NCI-H345 treated with DMSO at 0.1 percent for 48 hours (cell line): ENCODE measurements at regions not wholly inside any gene's neighbourhood (a gene's known extent, or its start where the extent isn't known, plus 50 kb on each side); places are given as distances from the start of the nearest gene placed in this dataset.
"Not testable (repeated sequence)": the region's sequence is repeated elsewhere in the genome, so short reads cannot be mapped to it uniquely, and the experiment has no call there.

Experiments used
- DNase-seq: peaks from one replicate; lab custom pipeline; 2025; ENCODE audit not compliant: unreplicated experiment; lab: John Stamatoyannopoulos, UW

DNA sequence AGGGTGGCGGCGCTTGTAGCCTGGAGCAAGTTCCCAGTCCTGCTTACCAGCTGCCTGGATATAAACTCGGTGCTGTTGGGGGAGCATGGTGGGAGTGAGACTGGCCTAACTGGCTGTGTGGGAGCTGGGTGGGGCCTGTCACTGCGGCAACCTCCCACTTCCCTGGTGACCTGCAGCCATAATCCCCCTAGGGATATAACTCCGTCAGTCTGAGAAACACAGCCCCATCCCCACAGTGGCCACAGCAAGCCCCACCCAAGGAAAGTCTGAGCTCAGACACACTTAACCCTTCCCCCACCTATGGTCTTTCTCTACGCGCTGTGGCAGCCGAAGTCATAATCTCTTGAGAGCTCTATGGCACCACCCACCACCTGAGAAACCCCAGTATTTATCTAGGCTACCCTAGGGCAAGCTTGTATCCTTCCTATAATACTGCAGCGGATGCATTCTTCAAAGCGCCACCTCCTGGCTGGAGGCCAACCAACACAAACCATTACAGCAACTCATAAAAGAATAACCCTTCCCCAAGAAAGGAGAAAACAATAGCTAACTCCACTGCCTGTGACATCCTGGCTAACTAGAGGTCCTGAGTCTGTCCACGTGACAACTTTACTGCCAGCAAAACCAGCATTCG is 57.4 kb downstream of the ZNF648 start:
- DNase-seq = no peak

DNA sequence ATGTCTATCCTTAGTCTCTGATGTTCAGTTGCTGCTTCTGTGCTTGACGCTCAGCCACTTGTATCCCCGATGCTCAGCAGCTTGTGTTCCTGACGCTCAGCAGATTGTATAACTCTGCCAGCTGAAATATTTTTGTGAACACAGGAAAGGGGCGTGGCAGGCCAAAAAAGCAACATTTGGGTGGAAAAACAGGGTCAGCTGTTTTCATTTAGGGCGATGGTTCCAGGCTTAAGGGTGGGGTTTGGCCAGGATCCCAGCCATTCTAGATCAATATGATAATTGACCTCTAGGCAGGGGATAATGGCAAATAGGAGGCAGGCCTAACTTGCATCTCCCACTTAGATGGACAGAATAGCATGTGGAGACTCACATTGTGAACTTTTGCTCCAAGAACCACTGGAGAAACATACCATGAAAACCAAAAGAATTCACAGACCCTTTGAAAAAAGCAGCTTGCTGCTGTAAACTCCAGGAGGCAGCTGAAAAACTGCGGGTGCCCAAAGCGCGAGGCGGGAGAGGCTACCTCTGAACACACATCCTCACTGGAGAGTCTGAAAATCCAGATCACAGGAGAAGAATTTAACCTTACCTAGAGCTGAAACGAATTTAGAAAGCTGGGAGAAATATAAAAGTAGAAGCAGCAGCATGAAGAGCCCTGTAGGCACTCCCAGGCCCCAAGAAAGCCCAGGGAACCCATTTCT is 58.3 kb downstream of the ZNF648 start:
- DNase-seq = no peak

DNA sequence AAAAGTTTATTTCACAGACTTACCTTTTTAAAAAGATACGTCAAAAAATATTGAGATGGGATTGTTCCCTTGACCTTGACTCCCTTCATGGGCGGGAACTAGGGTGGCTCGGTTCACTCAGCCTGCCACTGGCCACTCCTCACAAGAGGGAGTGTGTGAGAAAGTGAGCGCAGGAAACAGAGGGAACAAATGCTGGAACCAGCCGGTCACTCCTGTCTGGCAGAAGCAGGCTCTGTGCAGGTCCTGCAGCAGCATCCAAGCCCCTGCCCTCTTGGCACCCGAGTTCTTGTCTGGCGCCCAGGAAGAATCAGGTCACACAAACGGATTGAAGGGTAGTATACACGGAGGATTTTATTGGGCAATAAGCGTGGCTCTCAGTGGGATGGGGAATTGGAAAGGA is 58.9 kb downstream of the ZNF648 start:
- DNase-seq = no peak

DNA sequence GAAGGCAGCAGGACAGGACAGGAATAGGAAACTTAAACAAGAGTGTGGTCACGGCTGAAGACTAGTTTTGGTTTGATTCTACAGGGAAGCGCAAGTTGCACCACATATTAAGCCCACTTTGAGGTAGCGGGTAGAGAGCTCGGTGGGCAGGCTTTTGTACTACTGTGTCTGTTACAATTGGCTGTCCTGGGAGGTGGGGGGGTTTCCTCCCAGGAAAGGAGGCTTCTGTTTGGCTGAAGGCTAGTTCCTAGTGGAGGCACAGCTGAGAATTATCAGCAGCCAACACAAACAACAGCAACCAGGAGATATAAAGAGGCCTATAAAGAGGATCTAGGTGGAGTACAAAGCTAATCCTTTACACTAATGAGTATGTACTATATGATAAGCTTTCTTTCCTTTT is 62.7 kb downstream of the ZNF648 start:
- no peak for DNase-seq

DNA sequence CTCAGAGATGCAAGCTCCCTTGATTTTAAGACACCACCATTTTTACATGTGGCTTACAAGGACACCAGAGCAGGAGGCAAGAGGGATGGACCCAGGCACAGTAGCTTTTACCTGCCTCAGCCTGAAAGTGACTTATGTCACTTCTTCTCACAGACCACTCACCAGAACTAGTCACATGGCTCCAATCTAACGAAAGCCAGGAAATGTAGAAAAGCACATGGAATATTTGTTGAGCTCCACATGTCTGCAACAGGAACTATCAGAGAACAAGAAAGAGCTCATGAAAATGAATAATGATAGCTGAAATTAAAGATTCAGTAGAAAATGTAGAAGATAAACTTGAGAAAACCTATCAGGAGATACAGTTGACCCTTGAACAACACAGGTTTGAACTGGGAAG is 69.4 kb downstream of the ZNF648 start:
- DNase-seq = no peak

DNA sequence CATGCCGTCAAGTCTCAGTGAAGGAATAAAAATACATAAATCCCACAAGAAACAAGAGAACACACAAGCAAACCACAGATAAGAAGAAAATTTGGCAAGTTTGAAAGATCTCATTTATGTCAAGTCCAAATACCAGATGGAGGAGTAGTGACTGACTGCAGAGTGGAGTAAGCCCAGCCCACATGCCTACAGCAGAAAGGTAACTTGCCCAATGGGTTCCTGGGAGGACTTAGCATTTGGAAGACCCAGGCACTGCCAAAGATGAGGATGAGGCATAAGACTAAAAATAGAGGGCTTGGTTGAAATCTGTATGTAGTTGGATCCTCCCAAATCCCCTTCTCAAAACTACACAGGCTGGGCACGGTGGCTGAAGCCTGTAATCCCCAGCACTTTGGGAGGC is 70.8 kb downstream of the ZNF648 start:
- DNase-seq = no peak

DNA sequence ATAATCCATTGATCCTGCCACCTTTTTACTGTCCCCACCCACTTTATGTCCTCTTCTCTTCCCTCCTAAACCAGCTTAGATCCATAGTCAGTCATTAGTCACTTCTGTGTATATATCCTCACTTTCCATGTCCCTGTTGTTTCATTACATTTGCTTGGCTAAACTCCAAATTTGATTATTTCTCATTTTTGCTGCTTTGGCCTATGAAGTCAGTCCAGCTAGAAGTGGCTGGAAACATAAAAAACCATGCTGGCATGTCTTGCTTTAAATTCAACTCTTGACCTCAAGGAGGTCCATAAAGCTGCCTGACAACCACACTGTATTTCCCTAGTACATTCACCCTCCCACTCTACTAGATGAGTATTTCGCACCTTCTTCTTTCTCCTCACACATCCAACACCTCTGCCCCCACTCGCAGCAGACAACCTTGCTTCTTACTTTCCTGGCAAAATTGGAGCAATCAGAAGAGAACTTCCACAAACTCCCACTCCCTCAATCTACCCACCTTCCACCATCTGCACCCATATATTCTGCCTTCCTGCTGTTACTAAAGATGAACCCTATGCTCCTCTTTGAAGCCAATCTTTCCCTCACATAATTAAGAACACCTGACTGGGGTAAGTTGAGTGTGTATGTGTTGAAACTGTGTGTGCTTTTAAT is 72.1 kb downstream of the ZNF648 start:
- no peak for DNase-seq

DNA sequence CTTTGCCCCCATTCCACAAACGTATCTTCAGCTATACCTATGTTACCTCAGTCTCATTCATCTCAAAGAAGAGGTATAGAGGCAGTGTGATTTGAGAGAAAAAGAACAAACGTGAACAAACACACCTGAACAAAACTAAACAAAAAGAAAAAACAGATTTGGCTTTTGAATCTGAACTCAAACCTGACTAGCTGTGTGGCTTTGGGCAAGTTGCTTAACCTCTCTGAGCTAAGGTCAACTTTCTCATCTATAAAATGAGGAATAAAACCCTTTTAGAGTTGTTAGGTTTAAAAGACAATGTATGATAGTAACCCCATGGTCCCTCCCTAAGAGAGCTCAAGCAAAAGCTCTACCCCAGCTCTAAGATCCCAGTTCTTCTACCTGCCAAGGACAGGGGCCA is 73.5 kb downstream of the ZNF648 start:
- DNase-seq = no peak

DNA sequence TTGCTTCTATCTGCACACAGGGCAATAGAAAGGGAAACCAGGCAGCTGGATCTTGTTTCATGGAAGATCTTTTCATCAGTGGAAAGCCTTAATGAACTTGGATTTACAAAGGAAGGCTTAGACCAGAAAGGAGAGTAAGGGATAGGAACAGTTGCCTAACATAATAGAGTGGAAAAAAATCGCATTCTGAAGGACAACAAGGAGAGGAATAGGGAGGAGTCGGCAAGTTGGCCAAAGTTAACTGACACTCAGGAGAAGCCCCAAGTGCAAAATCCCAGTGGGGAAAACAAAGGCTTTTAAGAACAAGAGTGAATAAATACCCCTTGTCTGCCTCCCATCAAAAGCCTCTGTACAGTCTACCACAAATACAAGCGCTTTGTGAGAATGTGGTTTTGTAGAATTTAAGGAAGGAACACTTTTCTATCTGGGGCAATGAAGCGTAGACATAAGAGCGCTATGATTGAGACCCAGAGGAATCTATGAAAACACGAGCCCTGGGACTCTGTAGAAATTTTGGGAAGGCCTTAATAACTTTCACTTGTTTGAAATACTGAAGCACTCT is 74.1 kb downstream of the ZNF648 start:
- no peak for DNase-seq

DNA sequence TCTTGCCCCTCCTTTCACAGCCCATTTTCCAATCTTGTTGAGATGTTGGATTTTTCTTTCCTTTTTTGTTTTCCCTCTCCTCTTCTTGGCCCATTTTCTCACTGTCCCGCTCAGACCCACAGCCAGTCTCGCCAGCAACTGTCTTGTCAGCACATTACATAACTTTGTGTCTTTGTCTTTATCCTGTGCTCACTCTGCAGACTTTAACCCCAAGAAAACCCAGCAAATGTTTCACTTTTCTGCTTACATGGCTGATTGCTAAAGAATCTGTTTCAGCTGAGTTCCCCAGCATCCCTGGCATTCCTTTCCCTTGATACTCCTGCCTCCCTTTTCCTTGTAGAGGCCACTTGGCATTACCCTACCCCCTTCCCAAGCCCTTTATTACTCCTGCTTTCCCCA is 74.6 kb downstream of the ZNF648 start:
- no peak for DNase-seq

DNA sequence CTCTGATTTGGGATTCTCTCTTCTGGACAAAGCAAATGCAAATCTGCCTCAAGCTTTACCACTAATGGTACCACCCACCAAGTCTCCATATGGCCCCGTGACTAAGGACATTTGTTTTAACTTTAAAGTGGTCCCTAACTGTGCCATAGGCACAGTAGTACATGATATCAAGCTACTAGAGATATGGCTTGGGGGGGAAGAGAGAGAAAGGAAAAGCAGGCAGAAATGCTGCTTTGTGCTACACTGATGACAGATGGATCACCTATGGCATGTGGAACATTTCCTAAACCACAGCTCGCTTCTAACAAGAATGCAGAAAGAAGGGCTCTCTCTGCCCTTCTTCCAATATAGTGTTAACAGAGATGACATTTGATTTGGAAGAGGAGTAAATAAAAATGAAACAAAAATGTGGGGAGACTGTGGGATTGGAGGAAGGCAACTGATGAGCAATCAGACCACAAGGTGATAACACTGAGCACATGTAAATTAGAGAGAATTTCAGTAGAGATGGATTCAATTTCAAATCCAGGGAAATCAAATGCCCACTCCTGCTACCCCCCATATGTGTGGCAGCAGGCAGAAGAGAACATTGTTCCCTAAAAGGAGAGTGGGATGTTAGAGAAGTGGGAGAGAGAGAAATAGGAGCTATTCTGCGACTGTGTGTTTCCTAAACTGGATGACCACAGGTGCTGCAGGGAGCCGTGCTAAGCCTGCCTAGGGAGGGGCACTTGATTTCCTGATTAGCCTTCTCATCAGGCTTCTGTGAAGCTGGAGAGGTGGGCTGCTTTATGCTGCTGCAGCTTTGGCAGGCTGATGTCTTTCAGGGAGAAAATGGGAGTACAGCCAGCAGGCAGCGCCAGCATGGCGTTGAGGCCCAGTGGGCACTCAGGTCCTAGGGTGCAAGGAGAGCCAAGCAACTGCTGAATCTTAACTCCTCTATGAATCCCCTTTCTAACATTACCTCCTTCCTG is 75.3 kb downstream of the ZNF648 start:
- DNase-seq = no peak

DNA sequence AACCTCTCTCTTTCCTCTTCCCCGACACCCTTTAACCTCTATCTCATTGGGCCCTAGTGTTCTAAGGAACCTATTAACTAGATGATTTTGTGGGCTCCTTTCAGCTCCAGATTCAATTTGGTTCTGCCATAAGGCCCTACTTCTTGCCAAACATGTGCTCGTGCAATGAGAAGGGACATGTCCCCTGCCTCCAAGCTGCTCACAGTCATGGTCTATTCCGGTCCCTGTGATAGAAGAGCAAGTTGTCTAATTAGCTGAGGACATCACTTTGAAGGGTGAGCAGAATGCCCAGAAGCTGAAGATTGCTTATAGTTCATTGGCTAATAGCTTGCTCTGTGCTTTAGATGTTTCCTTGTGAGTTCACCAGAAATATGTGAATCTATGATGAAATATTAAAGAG is 76.2 kb downstream of the ZNF648 start:
- DNase-seq = no peak

DNA sequence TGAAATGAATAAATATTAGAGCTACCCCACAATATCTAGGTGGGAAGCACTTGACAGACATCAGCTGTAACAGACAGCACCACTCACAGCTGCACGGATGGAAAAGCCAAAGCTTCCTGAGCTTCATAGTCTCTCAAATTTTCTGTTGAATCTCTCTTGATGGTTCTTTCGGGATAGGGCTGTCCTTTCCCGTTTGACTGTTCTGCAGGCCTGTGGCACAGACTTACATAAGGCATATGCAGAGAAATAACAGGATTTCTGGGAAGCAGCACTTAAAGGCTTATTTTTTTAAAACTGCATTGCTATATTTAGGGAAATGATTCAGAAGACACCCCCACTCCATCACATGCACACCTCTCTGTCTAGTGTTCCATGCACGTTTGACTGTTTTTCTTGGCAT is 77.5 kb downstream of the ZNF648 start:
- DNase-seq = no peak

DNA sequence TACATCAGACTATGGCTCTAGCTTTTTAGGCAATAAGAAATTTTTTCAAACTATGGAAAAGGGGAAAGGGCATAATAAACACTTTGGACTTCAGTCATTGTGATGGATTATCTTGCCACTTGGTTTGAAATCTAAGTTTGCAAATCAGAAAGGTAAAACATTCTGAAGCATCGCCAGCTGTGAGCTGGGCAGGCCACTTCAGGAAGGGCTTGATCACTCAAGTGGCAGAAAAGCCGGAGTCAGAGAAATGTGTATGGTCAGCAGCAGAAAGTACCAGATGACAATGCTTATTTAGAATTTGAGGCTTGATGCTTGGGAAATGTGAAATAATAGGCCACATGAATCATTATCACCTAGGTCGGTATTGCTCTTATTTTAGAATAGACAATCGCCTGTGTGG is 79.7 kb downstream of the ZNF648 start:
- DNase-seq = no peak

DNA sequence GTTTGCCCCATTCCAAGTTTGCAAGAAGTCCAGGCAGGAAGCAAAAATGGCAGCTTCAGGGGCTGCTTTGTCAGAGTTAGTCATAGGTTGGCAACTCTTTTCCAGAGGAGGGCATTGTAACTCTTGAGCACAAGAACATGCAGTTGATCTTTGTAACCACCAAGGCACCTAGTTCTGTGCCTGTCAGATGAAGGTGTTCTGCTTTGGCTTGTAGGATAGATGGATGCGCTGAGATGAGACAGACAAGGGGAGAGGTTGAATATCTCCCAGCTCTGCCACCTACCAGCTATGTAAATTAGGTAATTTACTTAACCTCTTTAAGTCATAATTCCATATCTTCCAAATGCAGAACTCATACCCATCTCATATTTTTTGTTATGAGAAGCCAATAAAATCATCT is 89.3 kb downstream of the ZNF648 start:
- DNase-seq = no peak

DNA sequence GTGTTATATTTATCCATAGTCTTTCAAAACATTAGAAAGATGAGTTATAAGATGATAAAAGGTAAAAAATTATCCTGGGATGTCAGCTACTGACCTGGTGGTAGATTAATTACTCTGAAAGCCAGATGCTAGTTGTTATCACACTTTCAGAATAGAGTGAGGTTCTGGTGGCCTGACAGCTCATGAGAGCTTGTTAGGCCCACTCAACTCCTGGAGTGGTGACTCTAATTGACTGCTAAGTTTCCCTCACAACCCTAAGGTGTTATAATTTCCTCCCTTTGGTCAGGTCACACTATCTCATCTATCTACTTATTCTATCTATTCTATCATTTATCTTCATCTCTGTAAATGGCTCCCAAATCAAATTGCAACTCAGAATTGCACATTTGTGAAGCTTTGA is 90.1 kb downstream of the ZNF648 start:
- DNase-seq = no peak

DNA sequence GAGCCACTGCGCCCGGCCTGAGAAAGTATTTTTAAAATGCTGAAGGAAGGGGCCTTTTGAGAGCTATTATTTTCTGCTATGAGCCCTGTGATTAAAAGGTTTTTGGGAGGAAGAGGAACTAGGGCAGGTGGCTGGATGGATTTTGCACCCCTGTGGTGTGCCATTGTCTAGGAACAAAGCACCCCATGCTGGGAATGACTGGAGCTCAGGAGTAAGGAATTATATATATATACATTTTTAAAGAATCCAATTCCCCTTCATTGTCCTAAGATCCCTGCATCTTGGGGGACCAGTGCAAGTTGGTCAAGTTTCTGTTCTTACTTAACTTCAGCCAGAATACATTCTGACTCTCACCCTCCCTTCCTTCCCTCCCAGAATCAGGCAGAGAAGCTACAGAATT is 91.6 kb downstream of the ZNF648 start:
- no peak for DNase-seq

DNA sequence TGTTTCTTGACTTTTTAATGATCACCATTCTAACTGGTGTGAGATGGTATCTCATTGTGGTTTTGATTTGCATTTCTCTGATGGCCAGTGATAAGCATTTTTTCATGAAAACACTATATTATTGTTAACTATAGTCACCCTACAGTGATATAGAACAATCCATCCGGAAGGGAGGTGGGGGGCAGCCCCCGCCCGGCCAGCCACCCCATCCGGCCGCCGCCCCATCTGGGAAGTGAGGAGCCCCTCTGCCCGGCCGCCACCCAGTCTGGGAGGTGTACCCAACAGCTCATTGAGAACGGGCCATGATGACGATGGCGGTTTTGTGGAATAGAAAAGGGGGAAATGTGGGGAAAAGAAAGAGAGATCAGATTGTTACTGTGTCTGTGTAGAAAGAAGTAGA is 106.8 kb downstream of the ZNF648 start:
- not testable (repeated sequence) for DNase-seq

DNA sequence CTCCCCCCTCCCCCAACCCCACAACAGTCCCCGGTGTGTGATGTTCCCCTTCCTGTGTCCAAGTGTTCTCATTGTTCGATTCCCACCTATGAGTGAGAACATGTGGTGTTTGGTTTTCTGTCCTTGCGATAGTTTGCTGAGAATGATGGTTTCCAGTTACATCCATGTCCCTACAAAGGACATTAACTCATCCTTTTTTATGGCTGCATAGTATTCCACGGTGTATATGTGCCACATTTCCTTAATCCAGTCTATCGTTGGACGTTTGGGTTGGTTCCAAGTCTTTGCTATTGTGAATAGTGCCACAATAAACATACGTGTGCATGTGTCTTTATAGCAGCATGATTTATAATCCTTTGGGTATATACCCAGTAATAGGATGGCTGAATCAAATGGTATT is 107.3 kb downstream of the ZNF648 start:
- not testable (repeated sequence) for DNase-seq

DNA sequence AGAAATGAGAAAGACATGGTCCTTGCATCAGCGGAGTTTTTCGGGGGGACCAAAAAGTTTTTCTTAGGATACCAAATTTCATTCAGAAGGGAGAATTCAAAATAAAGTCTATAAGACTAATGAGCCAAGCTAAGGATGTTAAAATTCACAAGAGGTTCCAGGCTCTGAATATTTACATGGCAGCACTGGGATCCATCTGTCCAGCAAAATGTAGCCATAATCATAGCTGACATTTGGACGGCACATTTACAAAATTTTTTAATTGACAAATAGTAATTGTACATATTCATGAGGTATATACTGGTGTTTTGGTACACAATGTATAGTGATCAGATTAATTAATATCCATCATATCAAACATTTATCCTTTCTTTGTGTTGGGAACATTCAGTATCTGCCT is 107.9 kb downstream of the ZNF648 start:
- no peak for DNase-seq

DNA sequence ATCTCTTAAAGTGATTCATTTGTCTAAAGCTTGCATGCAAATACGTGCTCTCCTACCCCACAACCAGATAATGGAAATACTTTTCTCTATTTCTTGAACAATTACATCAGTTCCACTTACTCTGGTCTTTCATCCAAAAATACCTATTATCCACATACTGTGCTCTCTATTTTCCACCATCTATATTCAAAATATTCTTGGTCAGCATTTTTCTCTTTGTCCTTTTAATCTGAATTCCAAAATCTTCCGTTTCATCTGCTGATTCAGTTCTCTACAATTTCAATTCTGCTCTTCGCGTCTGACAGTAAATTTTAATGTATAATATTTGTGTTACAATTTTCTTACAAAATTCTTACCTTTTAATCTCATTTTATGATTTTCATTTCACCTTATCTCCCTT is 110.3 kb downstream of the ZNF648 start:
- DNase-seq = no peak
